Large intestine (tissue), 3 donors: ENCODE measurements at regions not wholly inside any gene's neighbourhood (a gene's known extent, or its start where the extent isn't known, plus 50 kb on each side); places are given as distances from the start of the nearest gene placed in this dataset.
"Not testable (repeated sequence)": the region's sequence is repeated elsewhere in the genome, so short reads cannot be mapped to it uniquely, and the experiment has no call there.

Experiments
- DNase-seq, 2 donors: peaks; one replicate each; pipeline versions ENCODE4 v3.0.0 to v3.0.0-alpha.2; 2013
- H3K27ac ChIP-seq: one replicate; pipeline ENCODE4 v1.5.1; 2013; ENCODE audit warnings: low read length
- H3K27me3 ChIP-seq: 2 replicates; pipeline ENCODE4 v1.6.1; 2013; ENCODE audit warnings: low read length; ENCODE audit not compliant: control insufficient read depth, insufficient read depth
- H3K36me3 ChIP-seq: 2 replicates; pipeline ENCODE4 v1.6.1; 2013; ENCODE audit warnings: low read length; ENCODE audit not compliant: control insufficient read depth, insufficient read depth
- H3K4me1 ChIP-seq: one replicate; pipeline ENCODE4 v1.6.1; 2013; ENCODE audit warnings: low read length; ENCODE audit not compliant: control insufficient read depth, insufficient read depth
- H3K4me3 ChIP-seq: one replicate; pipeline ENCODE4 v1.5.1; 2013; ENCODE audit warnings: low read length
- H3K9me3 ChIP-seq: one replicate; pipeline ENCODE4 v1.6.1; 2013; ENCODE audit warnings: mild to moderate bottlenecking, low read depth, low read length, moderate library complexity; ENCODE audit not compliant: control insufficient read depth
- WGBS: methylation state at CpG from one replicate; pipeline ENCODE4 v1.1.5; 2013; ENCODE audit warnings: low lambda C conversion rate; ENCODE audit not compliant: insufficient coverage; 5-methylcytosine and 5-hydroxymethylcytosine counted together

DNA sequence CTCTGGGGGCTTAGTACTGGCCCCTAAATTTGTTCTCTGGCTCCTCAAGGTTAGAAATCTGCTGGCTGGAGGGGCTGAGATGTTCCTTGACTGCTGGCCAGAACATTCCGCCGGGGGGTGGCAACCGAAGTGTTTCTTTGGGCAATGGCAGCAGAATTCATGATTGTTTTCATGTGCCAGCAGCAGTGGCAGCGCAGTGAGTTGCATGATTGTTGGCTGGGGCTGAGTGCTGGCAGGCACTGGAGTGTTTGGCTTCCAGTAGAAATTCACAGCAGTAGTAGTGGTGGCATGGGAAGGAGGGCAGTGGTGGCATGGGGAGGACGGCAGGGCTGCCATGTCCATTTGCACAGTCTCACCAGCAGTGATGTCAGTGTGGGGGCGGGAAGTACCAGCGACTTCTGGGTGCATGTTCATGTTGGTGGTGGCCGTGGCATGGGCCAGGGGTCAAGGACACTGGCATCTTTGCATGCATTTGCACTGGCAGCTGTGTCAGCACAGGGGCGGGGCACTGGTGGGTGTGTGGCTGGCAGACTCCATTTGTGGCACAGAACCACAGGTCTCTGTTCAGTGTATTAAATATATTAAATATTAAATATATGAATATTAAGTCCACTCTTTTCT lies 130.6 kb upstream of the CDH7 start:
- WGBS, result no CpG with 5 or more reads among the region's 9 CpGs
- H3K4me3 ChIP-seq, result no peak overlapping the region
- DNase-seq, result no peak
- H3K9me3 ChIP-seq, result no peaks in the 10 kb centered on the region
- H3K36me3 ChIP-seq, result no peaks in the 10 kb centered on the region
- no peaks in the 10 kb centered on the region for H3K4me1 ChIP-seq
- no peaks in the 10 kb centered on the region for H3K27me3 ChIP-seq
- no peak overlapping the region for H3K27ac ChIP-seq

DNA sequence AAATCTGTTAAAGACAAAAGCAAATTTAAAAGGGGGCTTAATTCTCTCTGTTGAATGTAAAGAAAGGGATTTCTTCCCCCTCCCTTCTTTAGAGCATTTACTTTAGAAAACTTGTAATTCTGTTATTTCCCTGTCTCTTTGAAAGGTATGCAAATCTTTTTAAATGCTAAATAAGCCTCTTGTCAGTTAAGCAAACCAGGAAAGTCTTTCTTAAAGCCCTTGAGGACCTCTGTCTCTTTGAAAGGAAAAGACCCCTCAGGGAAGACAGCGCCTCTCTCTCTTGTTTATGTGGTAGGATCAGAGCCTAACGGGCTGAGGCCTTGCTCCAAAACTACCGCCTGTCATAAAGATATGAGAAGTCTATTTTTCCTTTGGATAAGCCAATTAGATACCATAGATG lies 139.9 kb upstream of the CDH7 start:
- DNase-seq, result no peak
- WGBS, result no CpG with 5 or more reads among the region's 3 CpGs
- Histone ChIP-seq H3K27ac (no peak overlapping the region), H3K27me3 (no peaks in the 10 kb centered on the region), H3K4me1 (no peaks in the 10 kb centered on the region), H3K9me3 (no peaks in the 10 kb centered on the region), H3K36me3 (no peaks in the 10 kb centered on the region), H3K4me3 (no peak overlapping the region)

DNA sequence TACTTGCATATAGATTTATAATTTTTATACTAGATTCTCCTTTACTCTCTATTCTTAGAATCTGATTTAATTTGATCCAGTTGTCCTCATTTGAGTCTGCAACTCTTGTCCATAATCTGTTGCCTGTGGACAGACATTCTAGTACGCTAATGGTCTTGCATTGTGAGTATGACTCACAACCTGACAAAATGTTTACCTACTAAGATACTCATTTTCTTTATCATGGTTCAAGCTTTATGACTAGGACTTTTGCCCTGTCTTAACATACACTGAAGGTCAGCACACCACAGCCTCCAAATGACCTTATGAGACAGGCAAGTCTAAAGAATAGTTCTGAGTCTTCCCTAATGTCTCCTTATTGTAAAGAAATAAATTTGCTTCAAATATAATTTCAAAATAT lies 142.3 kb upstream of the CDH7 start:
- peak in 1 of 2 donors; percentile 6 for DNase-seq
- Histone ChIP-seq H3K4me1 (no peaks in the 10 kb centered on the region), H3K4me3 (no peak overlapping the region), H3K36me3 (no peaks in the 10 kb centered on the region), H3K27ac (no peak overlapping the region), H3K27me3 (no peaks in the 10 kb centered on the region), H3K9me3 (peaks cover 3% of the 10 kb centered on the region)
- WGBS, result no CpG with 5 or more reads among the region's 1 CpG

DNA sequence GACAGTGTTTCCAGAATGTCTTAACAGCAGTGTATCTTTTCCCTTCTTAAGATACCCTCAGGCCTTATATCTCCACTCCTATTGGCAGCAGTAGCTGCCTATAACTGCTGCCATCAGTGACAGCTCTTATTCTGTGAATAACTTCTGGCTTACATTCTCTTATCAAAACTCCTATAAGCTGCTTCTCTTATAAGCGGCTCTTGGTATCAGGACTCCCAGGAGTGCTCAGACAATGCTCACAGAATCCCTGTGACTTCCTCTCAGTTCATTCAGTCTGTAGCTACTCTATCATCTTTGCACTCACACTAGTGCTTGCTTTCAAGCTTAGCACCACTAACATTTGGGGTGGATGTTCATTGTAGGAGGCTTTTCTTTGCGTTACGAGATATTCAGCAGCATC lies 143.7 kb upstream of the CDH7 start:
- Histone ChIP-seq H3K27ac (no peak overlapping the region), H3K27me3 (no peaks in the 10 kb centered on the region)
- WGBS, result no CpG with 5 or more reads among the region's 3 CpGs

DNA sequence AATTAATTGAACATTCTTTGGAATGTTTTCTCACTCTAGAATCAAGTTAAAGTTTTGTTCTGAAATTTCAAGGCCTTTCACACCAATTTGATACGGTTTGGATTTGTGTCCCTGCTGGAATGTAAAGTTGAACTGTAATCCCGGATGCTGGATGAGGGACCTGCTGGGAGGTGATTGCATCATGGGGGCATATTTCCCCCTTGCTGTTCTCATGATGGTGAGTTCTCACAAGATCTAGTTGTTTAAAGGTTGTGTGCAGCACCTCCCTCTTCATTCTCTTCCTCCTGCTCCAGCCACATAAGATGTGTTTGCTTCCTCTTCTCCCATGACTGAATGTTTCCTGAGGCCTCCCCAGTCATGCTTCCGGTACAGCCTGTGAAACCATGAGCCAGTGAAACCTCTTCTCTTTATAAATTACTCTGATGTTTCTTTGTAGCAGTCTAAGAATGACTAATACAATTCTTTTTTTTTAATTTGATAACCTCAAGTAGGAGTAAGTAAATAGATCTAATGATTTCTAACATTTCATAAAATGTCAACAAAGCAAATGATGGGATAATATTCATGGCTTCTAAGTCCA lies 144.2 kb upstream of the CDH7 start:
- H3K27me3 ChIP-seq, result no peaks in the 10 kb centered on the region
- no peak overlapping the region for H3K4me3 ChIP-seq
- no peak for DNase-seq
- H3K36me3 ChIP-seq, result no peaks in the 10 kb centered on the region
- no peak overlapping the region for H3K27ac ChIP-seq
- 80% methylated on average over 1 of the region's 3 CpGs for WGBS
- peaks cover 3% of the 10 kb centered on the region for H3K9me3 ChIP-seq
- H3K4me1 ChIP-seq, result no peaks in the 10 kb centered on the region

More for the DNA sequence above, 143.7 kb upstream of the CDH7 start:
- no peak for DNase-seq
- peaks cover 3% of the 10 kb centered on the region for H3K9me3 ChIP-seq
- H3K4me3 ChIP-seq, result no peak overlapping the region
- H3K36me3 ChIP-seq, result no peaks in the 10 kb centered on the region
- H3K4me1 ChIP-seq, result no peaks in the 10 kb centered on the region

DNA sequence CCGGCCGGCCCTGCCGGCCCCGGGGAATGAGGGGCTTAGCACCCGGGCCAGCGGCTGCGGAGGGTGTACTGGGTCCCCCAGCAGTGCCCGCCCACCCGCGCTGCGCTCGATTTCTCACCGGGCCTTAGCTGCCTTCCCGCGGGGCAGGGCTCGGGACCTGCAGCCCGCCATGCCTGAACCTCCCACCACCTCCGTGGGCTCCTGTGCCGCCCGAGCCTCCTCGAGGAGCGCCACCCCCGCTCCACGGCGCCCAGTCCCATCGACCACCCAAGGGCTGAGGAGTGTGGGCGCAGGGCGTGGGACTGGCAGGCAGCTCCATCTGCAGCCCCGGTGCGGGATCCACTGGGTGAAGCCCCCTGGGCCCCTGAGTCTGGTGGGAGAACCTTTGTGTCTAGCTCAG lies 145.5 kb upstream of the CDH7 start:
- H3K9me3 ChIP-seq, H3K36me3 ChIP-seq, H3K27me3 ChIP-seq, H3K4me3 ChIP-seq, DNase-seq, H3K4me1 ChIP-seq, H3K27ac ChIP-seq: not testable (repeated sequence)
- no CpG with 5 or more reads among the region's 30 CpGs for WGBS

DNA sequence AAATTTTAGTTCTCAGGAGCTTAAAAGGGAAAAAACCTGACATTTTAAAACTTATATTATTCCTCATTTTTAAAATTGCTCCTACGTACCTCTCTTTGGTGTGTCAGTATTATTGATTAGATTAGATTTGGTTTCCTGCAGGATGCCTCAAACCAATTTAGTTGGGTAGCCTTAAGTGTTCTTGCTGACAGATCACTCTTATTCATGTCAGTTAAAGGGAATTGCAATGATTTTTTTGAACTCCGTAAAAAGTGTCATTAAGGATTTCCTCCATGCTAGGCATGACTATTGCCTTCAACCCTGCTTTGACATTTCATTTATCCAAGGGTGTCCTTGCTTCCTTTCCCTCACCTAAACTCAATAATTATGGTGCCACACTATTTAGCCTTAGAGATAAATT lies 149.0 kb upstream of the CDH7 start:
- Histone ChIP-seq H3K27me3 (no peaks in the 10 kb centered on the region), H3K9me3 (peaks cover 3% of the 10 kb centered on the region), H3K36me3 (no peaks in the 10 kb centered on the region), H3K4me3 (no peak overlapping the region), H3K27ac (no peak overlapping the region), H3K4me1 (no peaks in the 10 kb centered on the region)
- DNase-seq, result no peak
- 83% methylated on average over 2 of the region's 2 CpGs for WGBS

DNA sequence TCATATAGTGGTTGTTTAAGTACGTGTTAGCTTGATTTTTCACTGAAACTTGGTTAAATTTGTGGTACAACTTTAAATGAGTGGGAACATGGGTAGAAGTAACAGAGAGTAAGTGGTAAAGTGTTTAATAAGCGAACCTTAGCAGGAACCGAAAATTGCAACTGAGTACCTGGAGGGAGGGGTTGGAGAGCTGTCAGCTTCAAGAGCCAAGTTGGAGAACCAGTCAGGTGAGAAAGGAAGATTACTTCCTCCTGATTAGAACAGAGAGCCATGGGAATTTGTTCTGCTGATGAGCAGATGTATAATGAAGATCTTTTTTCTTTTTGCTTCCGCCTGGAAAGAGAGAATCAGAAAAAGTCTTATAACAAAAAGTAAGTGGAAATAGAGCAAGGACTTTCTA lies 158.4 kb upstream of the CDH7 start:
- WGBS, result 77% methylated on average over 2 of the region's 4 CpGs
- DNase-seq, result no peak
- no peaks in the 10 kb centered on the region for H3K27me3 ChIP-seq
- no peak overlapping the region for H3K4me3 ChIP-seq
- no peaks in the 10 kb centered on the region for H3K36me3 ChIP-seq
- no peaks in the 10 kb centered on the region for H3K4me1 ChIP-seq
- no peaks in the 10 kb centered on the region for H3K9me3 ChIP-seq
- no peak overlapping the region for H3K27ac ChIP-seq

DNA sequence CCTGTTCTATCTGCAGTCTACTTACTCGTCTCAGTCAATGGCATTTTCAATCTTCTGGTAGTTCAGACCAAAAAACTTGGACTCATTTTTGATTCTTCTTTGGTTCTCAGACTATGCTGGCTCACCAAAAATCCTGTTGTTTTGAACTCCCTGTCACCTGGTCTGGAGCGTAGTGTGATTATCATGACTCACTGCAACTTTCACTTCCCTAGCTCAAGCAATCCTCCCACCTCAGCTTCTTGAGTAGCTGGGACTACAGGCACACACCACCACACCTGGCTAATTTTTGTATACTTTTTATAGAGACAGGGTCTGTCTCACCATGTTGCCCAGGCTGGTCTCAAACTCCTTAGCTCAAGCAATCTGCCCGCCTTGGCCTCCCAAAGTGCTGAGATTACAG lies 163.3 kb upstream of the CDH7 start:
- no peaks in the 10 kb centered on the region for H3K27me3 ChIP-seq
- WGBS, result 91% methylated on average over 1 of the region's 3 CpGs
- H3K27ac ChIP-seq, result no peak overlapping the region
- H3K4me1 ChIP-seq, result no peaks in the 10 kb centered on the region
- no peaks in the 10 kb centered on the region for H3K36me3 ChIP-seq
- DNase-seq, result no peak
- H3K4me3 ChIP-seq, result no peak overlapping the region
- no peaks in the 10 kb centered on the region for H3K9me3 ChIP-seq

DNA sequence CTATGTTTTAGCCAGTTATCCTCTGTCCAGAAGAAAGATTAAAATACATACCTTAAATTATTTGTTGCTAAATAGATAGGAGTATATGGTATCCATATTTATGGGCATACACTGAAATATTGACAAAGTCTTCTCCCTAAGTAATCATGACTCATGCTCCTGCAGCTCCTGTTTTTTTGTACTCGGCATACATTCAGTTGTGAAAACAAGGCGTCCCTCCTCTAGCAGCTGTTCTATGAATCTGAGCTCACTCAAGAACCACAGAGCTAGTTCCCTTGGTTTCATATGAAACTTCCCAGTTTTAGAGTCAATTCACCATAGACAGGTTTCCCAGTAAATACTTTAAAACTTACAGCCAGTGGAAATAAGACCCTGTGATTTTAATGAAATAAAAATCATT lies 168.7 kb upstream of the CDH7 start:
- H3K27me3 ChIP-seq, H3K36me3 ChIP-seq, H3K9me3 ChIP-seq, H3K27ac ChIP-seq, DNase-seq, H3K4me3 ChIP-seq, H3K4me1 ChIP-seq: not testable (repeated sequence)
- no CpG with 5 or more reads among the region's 2 CpGs for WGBS

DNA sequence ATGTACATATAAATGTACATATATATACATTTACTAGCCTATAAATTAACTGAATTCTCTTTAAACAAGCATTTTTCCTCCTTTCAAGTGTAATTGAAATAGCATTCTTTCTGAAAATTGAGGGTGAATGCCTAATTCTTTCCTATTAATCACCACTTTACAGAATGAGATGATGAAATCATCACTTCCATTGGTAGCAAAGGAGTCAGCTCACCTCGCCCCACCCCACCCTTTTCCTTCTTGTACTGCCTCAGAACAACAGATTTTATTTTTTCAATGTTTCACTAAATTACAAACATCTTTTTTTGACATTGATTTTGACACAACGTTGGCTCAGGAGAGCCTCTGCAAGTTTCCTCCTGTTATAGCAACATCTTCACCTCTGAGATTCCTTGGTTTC lies 181.9 kb upstream of the CDH7 start:
- Histone ChIP-seq H3K9me3 (no peaks in the 10 kb centered on the region), H3K36me3 (no peaks in the 10 kb centered on the region), H3K27me3 (no peaks in the 10 kb centered on the region), H3K27ac (no peak overlapping the region), H3K4me3 (no peak overlapping the region), H3K4me1 (no peaks in the 10 kb centered on the region)
- no peak for DNase-seq
- WGBS, result 60% methylated on average over 2 of the region's 2 CpGs
